Ishikawa (cell line): ENCODE measurements at regions not wholly inside any gene's neighbourhood (a gene's known extent, or its start where the extent isn't known, plus 50 kb on each side); places are given as distances from the start of the nearest gene placed in this dataset.

Experiments
- CEBPB ChIP-seq: IDR thresholded peaks from 2 replicates; pipeline ENCODE4 v1.6.1; 2012
- CREB1 ChIP-seq: IDR thresholded peaks from 2 replicates; pipeline ENCODE4 v1.6.1; 2012; ENCODE audit warnings: low read depth
- EGR1 ChIP-seq: IDR thresholded peaks from 2 replicates; pipeline ENCODE4 v1.6.1; 2012
- EP300 ChIP-seq: IDR thresholded peaks from 2 replicates; pipeline ENCODE4 v1.6.1; 2012; ENCODE audit warnings: borderline replicate concordance
- FOXM1 ChIP-seq: IDR thresholded peaks from 2 replicates; pipeline ENCODE4 v1.6.1; 2012; ENCODE audit warnings: low read depth, borderline replicate concordance
- NFIC ChIP-seq: IDR thresholded peaks from 2 replicates; pipeline ENCODE4 v1.6.1; 2012
- RAD21 ChIP-seq: IDR thresholded peaks from 2 replicates; pipeline ENCODE4 v1.6.1; 2012; ENCODE audit warnings: low read depth
- REST ChIP-seq: IDR thresholded peaks from 2 replicates; pipeline ENCODE4 v1.6.1; 2012; ENCODE audit warnings: low read depth, mild to moderate bottlenecking
- TAF1 ChIP-seq: IDR thresholded peaks from 2 replicates; pipeline ENCODE4 v1.6.1; 2012; ENCODE audit warnings: low read depth, mild to moderate bottlenecking
- TCF12 ChIP-seq: IDR thresholded peaks from 2 replicates; pipeline ENCODE4 v1.6.1; 2012; ENCODE audit warnings: low read depth
- TEAD4 ChIP-seq: IDR thresholded peaks from 2 replicates; pipeline ENCODE4 v1.6.1; 2012
- YY1 ChIP-seq: IDR thresholded peaks from 2 replicates; pipeline ENCODE4 v1.6.1; 2012; ENCODE audit warnings: low read depth
- ZBTB7A ChIP-seq: IDR thresholded peaks from 2 replicates; pipeline ENCODE4 v1.6.1; 2012; ENCODE audit warnings: low read depth
- TF ChIP-seq, protein P1 (sequence below): IDR thresholded peaks from 2 replicates; pipeline ENCODE4 v1.6.1; 2012
- TF ChIP-seq, protein P2 (sequence below): IDR thresholded peaks from 2 replicates; pipeline ENCODE4 v1.6.1; 2012

- TF ChIP-seq EGR1: no peak
- no peak for TF ChIP-seq FOXM1
- TF ChIP-seq CEBPB: no peak
- no peak for TF ChIP-seq EP300
- no peak for TF ChIP-seq CREB1
- TF ChIP-seq RAD21: no peak
- TF ChIP-seq TCF12: no peak
- no peak for TF ChIP-seq REST
- no peak for TF ChIP-seq YY1
Observed at GRCh38 chr2:226552571-226553285, 246.9 kb downstream of the IRS1 start.

DNA sequence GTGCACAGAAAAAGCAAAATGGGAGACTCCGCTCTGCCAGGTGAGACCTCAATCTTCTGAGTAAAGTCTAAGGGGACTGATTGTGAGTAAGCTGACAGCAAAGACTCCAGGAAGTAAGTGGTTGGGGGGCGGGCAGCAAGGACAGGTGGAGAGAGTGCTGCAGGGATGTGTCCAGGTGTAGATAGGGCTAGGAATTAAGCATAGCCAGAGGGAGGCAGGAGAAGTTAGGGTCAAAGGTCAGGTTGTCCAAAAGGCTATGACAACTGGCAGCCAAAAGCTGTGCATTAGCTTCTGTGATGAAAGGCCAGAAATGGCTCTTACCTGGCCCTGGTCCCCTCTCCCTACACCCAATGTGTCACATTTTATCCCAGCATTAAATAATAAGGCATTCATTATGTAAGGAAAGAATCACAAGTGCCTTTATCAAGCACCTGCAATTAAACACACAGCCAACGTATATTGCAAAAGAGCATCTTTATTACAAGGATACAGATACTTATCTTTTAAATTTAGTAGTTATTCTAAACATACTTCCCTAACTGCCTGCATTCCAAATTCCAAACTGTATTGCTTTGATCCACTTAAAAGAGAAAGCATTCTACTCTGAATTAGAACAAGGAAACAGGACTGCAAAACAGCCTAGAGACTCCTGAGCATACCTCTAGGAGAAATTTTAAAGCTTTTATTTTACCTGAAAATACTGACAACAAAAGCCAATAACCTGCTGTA, 247.9 kb downstream of the IRS1 start:
- TF ChIP-seq TAF1 (no peak), REST (no peak), EGR1 (no peak), RAD21 (no peak), FOXM1 (no peak), TCF12 (no peak), NFIC (no peak), CREB1 (no peak), TEAD4 (no peak), CEBPB (no peak), YY1 (no peak), EP300 (no peak), ZBTB7A (no peak)
- TF ChIP-seq, protein P1, sequence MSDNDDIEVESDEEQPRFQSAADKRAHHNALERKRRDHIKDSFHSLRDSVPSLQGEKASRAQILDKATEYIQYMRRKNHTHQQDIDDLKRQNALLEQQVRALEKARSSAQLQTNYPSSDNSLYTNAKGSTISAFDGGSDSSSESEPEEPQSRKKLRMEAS: no peak
- TF ChIP-seq, protein P2, sequence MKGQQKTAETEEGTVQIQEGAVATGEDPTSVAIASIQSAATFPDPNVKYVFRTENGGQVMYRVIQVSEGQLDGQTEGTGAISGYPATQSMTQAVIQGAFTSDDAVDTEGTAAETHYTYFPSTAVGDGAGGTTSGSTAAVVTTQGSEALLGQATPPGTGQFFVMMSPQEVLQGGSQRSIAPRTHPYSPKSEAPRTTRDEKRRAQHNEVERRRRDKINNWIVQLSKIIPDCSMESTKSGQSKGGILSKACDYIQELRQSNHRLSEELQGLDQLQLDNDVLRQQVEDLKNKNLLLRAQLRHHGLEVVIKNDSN: no peak

DNA sequence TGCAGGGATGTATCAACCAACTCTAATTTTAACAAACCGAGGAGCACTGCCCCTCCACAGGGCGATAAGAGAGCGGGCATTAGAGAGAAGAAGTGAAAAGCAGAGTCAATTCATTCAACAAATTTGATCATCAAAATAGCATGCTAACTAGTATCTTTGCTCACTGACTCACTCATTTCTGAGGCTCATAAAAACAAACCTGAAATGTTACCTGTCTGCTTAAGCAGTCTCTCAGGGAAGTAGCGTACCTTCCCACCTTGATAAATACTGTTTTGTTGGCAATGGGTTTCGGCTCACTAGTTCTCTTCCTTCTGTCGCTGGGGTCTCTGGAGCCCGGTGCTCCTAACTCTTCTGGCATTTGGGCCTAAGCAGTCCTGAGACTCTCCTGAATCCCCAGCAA, 248.8 kb downstream of the IRS1 start:
- TF ChIP-seq TAF1 (no peak), CREB1 (no peak), TCF12 (no peak), CEBPB (no peak), YY1 (no peak), REST (no peak), EP300 (no peak), ZBTB7A (no peak)
- TF ChIP-seq, protein P1: no peak

GRCh38 chr2:226548732-226549131, 250.9 kb downstream of the IRS1 start:
- no peak for TF ChIP-seq CREB1
- no peak for TF ChIP-seq YY1
- TF ChIP-seq RAD21: no peak
- no peak for TF ChIP-seq EP300
- no peak for TF ChIP-seq NFIC
- TF ChIP-seq, protein P2: no peak
